Panc1 (cell line): ENCODE measurements at regions not wholly inside any gene's neighbourhood (a gene's known extent, or its start where the extent isn't known, plus 50 kb on each side); places are given as distances from the start of the nearest gene placed in this dataset.

ENCODE experiments used
- ATAC-seq: fragments of 200-7000 bp; cut with Tn5 transposase; 2 replicates; pipeline ENCODE4 v1.9.1; 2020; ENCODE audit warnings: mild to moderate bottlenecking, moderate library complexity
- BruUV-seq: library from RNA; stranded (reverse); fragments of 400-500 nt; replicated peaks from 2 replicates; lab custom pipeline; 2021; lab: Mats Ljungman, UMichigan
- CTCF ChIA-PET: fragments of 300-600 bp; sonication (Branson Sonifier 250); formaldehyde crosslinking; loops from one replicate; lab custom pipeline; 2022; ENCODE audit warnings: antibody characterized with exemption; lab: Charles Lee
- POLR2A ChIA-PET: fragments of 300-600 bp; sonication (Branson Sonifier 250); formaldehyde crosslinking; loops from one replicate; lab custom pipeline; 2022; ENCODE audit warnings: antibody characterized with exemption; lab: Charles Lee
- DNase-seq: peaks from one replicate; pipeline ENCODE4 v3.0.0-alpha.2; 2010; ENCODE audit warnings: low read depth, low spot score
- H3K27ac ChIP-seq: 2 replicates; pipeline ENCODE4 v1.5.1; 2011; ENCODE audit warnings: mild to moderate bottlenecking, low read length, inconsistent platforms
- H3K27me3 ChIP-seq: fragments of 200-500 bp; sonication (Bioruptor generic); 2 replicates; pipeline ENCODE4 v1.6.0; 2014; ENCODE audit warnings: low read length, inconsistent platforms; ENCODE audit not compliant: control insufficient read depth, insufficient read depth
- H3K36me3 ChIP-seq: fragments of 200-500 bp; sonication (Bioruptor generic); 2 replicates; pipeline ENCODE4 v1.5.1; 2014; ENCODE audit warnings: inconsistent platforms, mild to moderate bottlenecking, low read length, moderate library complexity; ENCODE audit not compliant: control insufficient read depth, insufficient read depth
- H3K4me1 ChIP-seq: 2 replicates; pipeline ENCODE4 v1.5.1; 2011; ENCODE audit warnings: inconsistent platforms, mild to moderate bottlenecking, low read length, moderate library complexity; ENCODE audit not compliant: control insufficient read depth, insufficient read depth
- H3K4me3 ChIP-seq, 2 experiments: 2 replicates each; pipeline ENCODE4 v1.5.1; 2011 to 2012; ENCODE audit warnings: low read depth in 2 of 2, low read length in 2 of 2, mild to moderate bottlenecking in 2 of 2, inconsistent platforms in 1 of 2, moderate library complexity in 1 of 2
- H3K9me3 ChIP-seq: fragments of 200-500 bp; sonication (Bioruptor generic); 2 replicates; pipeline ENCODE4 v1.5.1; 2014; ENCODE audit warnings: low read depth, mild to moderate bottlenecking, inconsistent platforms, low read length, moderate library complexity; ENCODE audit not compliant: control insufficient read depth, insufficient read depth
- POLR2AphosphoS5 ChIP-seq: IDR thresholded peaks from 2 replicates; pipeline ENCODE4 v1.6.1; 2012; ENCODE audit warnings: mild to moderate bottlenecking, low read depth, low read length, moderate library complexity
- SIN3A ChIP-seq: IDR thresholded peaks from 2 replicates; pipeline ENCODE4 v1.6.1; 2012; ENCODE audit warnings: low read depth, mild to moderate bottlenecking, low read length, moderate library complexity, borderline replicate concordance; ENCODE audit not compliant: insufficient read depth
- TCF7L2 ChIP-seq: IDR thresholded peaks from 2 replicates; pipeline ENCODE4 v1.6.1; 2011; ENCODE audit warnings: mild to moderate bottlenecking, low read depth, low read length, inconsistent platforms
- in situ Hi-C: cut with HindIII; loops from 2 replicates; pipeline ENCODE4 v1.10.0; 2016; ENCODE audit warnings: low sequenced_read_pairs, low pct_unique_long_range_greater_than_20kb
- intact Hi-C: fragments of 100-400 bp; cut with micrococcal nuclease; formaldehyde crosslinking; loops from one replicate; pipeline ENCODE4 v1.10.0; 2022; ENCODE audit not compliant: unreplicated experiment
- TF ChIP-seq, protein P1 (sequence below): fragments of 450-650 bp; IDR thresholded peaks from 2 replicates; pipeline ENCODE4 v1.5.1; 2017; ENCODE audit warnings: mild to moderate bottlenecking
- TF ChIP-seq, protein P2 (sequence below), 2 experiments: IDR thresholded peaks; 2 replicates each; pipeline ENCODE4 v1.6.1; 2011 to 2012; ENCODE audit warnings: low read depth in 2 of 2, control low read depth in 1 of 2, low read length in 1 of 2, mild to moderate bottlenecking in 1 of 2, moderate library complexity in 1 of 2; ENCODE audit not compliant: insufficient read depth in 1 of 2

DNA sequence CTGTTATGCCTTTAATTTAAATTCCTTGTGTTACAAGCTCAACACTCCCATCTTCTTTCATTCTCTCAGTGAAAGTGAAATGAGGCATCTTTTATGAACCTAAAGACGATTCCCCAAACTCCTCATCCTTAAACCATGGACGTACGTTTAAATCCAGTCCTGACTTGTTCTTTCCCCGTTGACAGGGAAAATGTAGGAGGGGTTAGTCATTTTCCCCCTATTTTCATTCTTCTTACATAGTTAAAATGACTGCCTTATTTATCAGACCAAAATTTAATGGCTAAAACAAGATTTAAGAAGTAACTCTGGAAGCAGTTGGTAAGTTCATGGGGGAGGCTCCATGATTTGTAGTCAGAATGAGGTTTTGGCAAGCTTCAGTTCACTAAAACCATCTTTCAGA lies 134.9 kb downstream of the KCNA5 start:
- ChIA-PET POLR2A (no interaction called here), CTCF (no interaction called here)
- TF ChIP-seq, protein P1, sequence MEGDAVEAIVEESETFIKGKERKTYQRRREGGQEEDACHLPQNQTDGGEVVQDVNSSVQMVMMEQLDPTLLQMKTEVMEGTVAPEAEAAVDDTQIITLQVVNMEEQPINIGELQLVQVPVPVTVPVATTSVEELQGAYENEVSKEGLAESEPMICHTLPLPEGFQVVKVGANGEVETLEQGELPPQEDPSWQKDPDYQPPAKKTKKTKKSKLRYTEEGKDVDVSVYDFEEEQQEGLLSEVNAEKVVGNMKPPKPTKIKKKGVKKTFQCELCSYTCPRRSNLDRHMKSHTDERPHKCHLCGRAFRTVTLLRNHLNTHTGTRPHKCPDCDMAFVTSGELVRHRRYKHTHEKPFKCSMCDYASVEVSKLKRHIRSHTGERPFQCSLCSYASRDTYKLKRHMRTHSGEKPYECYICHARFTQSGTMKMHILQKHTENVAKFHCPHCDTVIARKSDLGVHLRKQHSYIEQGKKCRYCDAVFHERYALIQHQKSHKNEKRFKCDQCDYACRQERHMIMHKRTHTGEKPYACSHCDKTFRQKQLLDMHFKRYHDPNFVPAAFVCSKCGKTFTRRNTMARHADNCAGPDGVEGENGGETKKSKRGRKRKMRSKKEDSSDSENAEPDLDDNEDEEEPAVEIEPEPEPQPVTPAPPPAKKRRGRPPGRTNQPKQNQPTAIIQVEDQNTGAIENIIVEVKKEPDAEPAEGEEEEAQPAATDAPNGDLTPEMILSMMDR = no peak
- no peak for TF ChIP-seq TCF7L2
- TF ChIP-seq SIN3A = no peak
- TF ChIP-seq, protein P2, sequence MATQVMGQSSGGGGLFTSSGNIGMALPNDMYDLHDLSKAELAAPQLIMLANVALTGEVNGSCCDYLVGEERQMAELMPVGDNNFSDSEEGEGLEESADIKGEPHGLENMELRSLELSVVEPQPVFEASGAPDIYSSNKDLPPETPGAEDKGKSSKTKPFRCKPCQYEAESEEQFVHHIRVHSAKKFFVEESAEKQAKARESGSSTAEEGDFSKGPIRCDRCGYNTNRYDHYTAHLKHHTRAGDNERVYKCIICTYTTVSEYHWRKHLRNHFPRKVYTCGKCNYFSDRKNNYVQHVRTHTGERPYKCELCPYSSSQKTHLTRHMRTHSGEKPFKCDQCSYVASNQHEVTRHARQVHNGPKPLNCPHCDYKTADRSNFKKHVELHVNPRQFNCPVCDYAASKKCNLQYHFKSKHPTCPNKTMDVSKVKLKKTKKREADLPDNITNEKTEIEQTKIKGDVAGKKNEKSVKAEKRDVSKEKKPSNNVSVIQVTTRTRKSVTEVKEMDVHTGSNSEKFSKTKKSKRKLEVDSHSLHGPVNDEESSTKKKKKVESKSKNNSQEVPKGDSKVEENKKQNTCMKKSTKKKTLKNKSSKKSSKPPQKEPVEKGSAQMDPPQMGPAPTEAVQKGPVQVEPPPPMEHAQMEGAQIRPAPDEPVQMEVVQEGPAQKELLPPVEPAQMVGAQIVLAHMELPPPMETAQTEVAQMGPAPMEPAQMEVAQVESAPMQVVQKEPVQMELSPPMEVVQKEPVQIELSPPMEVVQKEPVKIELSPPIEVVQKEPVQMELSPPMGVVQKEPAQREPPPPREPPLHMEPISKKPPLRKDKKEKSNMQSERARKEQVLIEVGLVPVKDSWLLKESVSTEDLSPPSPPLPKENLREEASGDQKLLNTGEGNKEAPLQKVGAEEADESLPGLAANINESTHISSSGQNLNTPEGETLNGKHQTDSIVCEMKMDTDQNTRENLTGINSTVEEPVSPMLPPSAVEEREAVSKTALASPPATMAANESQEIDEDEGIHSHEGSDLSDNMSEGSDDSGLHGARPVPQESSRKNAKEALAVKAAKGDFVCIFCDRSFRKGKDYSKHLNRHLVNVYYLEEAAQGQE (IDR thresholded peaks at IDR 0.05; ENCODE audit: insufficient read depth in 1 of 2, low read depth in 2 of 2, low read length in 1 of 2) = no peak
- no peak for TF ChIP-seq POLR2AphosphoS5
- H3K27me3 ChIP-seq = no peaks in the 10 kb centered on the region
- DNase-seq = no peak
- H3K9me3 ChIP-seq = no peaks in the 10 kb centered on the region
- H3K4me1 ChIP-seq = no peaks in the 10 kb centered on the region
- no peaks in the 10 kb centered on the region for H3K36me3 ChIP-seq
- no peak overlapping the region for H3K4me3 ChIP-seq
- intact Hi-C loops = no loop called here
- H3K27ac ChIP-seq = no peak overlapping the region
- no peak for ATAC-seq
- no TSS peak for BruUV-seq
- in situ Hi-C loops = no loop called here

DNA sequence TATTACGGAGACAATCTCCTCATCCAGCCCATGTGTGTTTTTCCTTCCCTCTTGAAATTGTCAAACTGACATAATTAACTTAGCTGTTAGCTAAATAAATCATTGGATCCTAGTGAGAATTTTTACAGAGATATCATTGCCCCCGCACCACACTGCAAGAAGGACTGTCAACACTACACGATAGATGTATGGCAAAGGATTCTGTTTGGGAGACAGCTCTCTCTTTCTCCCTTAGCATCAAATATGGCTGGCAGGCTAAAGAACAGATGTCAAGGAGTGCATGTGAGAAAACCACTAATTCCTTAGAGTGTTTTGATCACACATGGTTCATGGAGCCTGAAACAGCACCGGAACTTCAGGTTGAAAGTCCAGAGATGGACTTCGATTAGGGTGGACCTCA lies 136.8 kb downstream of the KCNA5 start:
- Histone ChIP-seq H3K27ac (no peak overlapping the region), H3K9me3 (no peaks in the 10 kb centered on the region), H3K4me1 (no peaks in the 10 kb centered on the region), H3K27me3 (no peaks in the 10 kb centered on the region; the same call in 1 of the 2 replicates), H3K36me3 (no peaks in the 10 kb centered on the region), H3K4me3 (no peak overlapping the region)
- POLR2A ChIA-PET = no interaction called here
- intact Hi-C loops (no loop called here), in situ Hi-C loops (no loop called here)
- DNase-seq (no peak), ATAC-seq (no peak)
- CTCF ChIA-PET = no interaction called here
- TF ChIP-seq POLR2AphosphoS5 (no peak), TCF7L2 (no peak)
- TF ChIP-seq, protein P2 (IDR thresholded peaks at IDR 0.05; ENCODE audit: insufficient read depth in 1 of 2, low read depth in 2 of 2, low read length in 1 of 2) = no peak
- no TSS peak for BruUV-seq
